Stomach (tissue), 4 donors: ENCODE measurements at regions not wholly inside any gene's neighbourhood (a gene's known extent, or its start where the extent isn't known, plus 50 kb on each side); places are given as distances from the start of the nearest gene placed in this dataset.

Experiments
- CTCF ChIP-seq, 7 experiments: fragments of 450-650 bp in 4 of 7; fragments of 200-600 bp in 3 of 7; sonication (generic) in 3 of 7; IDR thresholded peaks; one replicate each; pipeline ENCODE4 v1.5.1; 2016 to 2019; ENCODE audit warnings: antibody characterized with exemption in 7 of 7, control low read depth in 2 of 7, mild to moderate bottlenecking in 1 of 7
- EP300 ChIP-seq: sonication (generic); formaldehyde crosslinking; IDR thresholded peaks from one replicate; pipeline ENCODE4 v1.6.1; 2017; ENCODE audit warnings: antibody characterized with exemption
- POLR2A ChIP-seq, 4 donors: fragments of 450-650 bp; IDR thresholded peaks; one replicate each; pipeline ENCODE4 v1.6.1; 2016; ENCODE audit warnings: antibody characterized with exemption in 4 of 4, control low read depth in 2 of 4, mild to moderate bottlenecking in 1 of 4, moderate library complexity in 1 of 4

- no peak for TF ChIP-seq CTCF (IDR thresholded peaks at IDR 0.05)
- TF ChIP-seq EP300 = no peak
- TF ChIP-seq POLR2A (IDR thresholded peaks at IDR 0.05) = no peak
Observed at GRCh38 chr18:67425672-67426071, 90.8 kb downstream of the DSEL start.
